ENCODE measurements at regions not wholly inside any gene's neighbourhood (a gene's known extent, or its start where the extent isn't known, plus 50 kb on each side); places are given as distances from the start of the nearest gene placed in this dataset.
"Not testable (repeated sequence)": the region's sequence is repeated elsewhere in the genome, so short reads cannot be mapped to it uniquely, and the experiment has no call there.

DNA sequence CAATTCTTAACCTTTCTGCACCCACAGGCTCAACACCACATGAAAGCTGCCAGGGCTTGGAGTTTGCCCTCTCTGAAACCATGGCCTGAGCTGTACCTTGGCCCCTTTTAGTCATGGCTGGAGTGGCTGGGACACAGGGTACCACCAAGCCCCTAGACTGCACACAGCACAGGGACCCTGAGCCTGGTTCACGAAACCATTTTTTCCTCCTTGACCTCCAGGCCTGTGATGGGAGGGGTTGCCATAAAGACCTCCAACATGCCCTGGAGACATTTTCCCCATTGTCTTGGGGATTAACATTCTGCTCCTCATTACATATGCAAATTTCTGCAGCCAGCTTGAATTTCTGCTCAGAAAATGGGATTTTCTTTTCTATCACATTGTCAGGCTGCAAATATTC, 113.4 kb downstream of the XPNPEP1 start:
- DNase-seq; H3K4me3 ChIP-seq; H3K27ac ChIP-seq; H3K27me3 ChIP-seq; H3K4me1 ChIP-seq; H3K9me3 ChIP-seq; intact Hi-C loops (cut with DNase I; ENCODE audit: low total_unique reads); H3K36me3 ChIP-seq (ENCODE audit: low read depth, missing control alignments): not testable (repeated sequence)
- 75 to 100% methylated on average over 1 of the region's 1 CpG for WGBS, 2 donors

DNA sequence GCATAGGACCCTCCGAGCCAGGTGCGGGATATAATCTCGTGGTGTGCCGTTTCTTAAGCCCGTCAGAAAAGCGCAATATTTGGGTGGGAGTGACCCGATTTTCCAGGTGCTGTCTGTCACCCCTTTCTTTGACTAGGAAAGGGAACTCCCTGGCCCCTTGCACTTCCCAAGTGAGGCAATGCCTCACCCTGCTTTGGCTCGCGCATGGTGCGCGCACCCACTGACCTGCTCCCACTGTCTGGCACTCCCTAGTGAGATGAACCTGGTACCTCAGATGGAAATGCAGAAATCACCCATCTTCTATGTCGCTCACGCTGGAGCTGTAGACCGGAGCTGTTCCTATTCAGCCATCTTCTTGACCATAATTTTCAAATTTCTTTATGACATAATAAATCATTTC, 122.1 kb downstream of the XPNPEP1 start:
- H3K27me3 ChIP-seq; H3K36me3 ChIP-seq (ENCODE audit: low read depth, missing control alignments); H3K9me3 ChIP-seq; H3K4me1 ChIP-seq; intact Hi-C loops (cut with DNase I; ENCODE audit: low total_unique reads); DNase-seq; H3K27ac ChIP-seq; H3K4me3 ChIP-seq: not testable (repeated sequence)
- WGBS, 2 donors, result 91 to 99% methylated on average over 7 to 14 of the region's 14 CpGs

- H3K36me3 ChIP-seq (ENCODE audit: low read depth, missing control alignments), result no peaks in the 10 kb centered on the region
- DNase-seq, result no peak
- TF ChIP-seq, protein P1, sequence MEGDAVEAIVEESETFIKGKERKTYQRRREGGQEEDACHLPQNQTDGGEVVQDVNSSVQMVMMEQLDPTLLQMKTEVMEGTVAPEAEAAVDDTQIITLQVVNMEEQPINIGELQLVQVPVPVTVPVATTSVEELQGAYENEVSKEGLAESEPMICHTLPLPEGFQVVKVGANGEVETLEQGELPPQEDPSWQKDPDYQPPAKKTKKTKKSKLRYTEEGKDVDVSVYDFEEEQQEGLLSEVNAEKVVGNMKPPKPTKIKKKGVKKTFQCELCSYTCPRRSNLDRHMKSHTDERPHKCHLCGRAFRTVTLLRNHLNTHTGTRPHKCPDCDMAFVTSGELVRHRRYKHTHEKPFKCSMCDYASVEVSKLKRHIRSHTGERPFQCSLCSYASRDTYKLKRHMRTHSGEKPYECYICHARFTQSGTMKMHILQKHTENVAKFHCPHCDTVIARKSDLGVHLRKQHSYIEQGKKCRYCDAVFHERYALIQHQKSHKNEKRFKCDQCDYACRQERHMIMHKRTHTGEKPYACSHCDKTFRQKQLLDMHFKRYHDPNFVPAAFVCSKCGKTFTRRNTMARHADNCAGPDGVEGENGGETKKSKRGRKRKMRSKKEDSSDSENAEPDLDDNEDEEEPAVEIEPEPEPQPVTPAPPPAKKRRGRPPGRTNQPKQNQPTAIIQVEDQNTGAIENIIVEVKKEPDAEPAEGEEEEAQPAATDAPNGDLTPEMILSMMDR (IDR thresholded peaks at IDR 0.05), result no peak
- no peak for TF ChIP-seq POLR2A (IDR thresholded peaks at IDR 0.05)
- H3K27ac ChIP-seq, result no peak overlapping the region
- no peaks in the 10 kb centered on the region for H3K27me3 ChIP-seq
- WGBS, 2 donors, result 70 to 82% methylated on average over 4 of the region's 4 CpGs
- no peaks in the 10 kb centered on the region for H3K4me1 ChIP-seq
- intact Hi-C loops (cut with DNase I; ENCODE audit: low total_unique reads), result no loop called here
- H3K9me3 ChIP-seq, result no peaks in the 10 kb centered on the region
- no peak overlapping the region for H3K4me3 ChIP-seq
These were observed 132.7 kb downstream of the XPNPEP1 start for GRCh38 chr10:109790647-109791046.

DNA sequence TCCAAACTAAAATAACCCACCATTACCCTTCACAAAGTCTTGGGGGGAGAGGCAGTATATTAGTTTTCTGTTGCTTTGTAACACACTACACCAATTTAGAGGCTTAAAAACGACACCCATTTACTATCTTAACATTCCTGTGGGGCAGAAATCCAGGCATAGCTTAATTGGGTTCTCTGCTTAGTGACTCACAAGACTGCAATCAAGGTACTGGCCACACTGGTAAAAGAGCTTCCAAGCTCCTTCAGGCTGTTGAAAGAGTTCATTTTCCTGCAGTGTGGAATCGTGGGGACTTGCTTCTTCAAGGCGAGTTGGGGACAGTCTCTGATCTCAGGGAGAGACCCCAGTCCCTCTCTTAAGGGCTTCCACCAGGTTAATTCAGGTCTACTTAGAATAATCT, 139.1 kb downstream of the XPNPEP1 start:
- H3K27ac ChIP-seq, result no peak overlapping the region
- no peak for TF ChIP-seq POLR2A (IDR thresholded peaks at IDR 0.05)
- TF ChIP-seq, protein P1 (IDR thresholded peaks at IDR 0.05), result no peak
- no peaks in the 10 kb centered on the region for H3K4me1 ChIP-seq
- no peaks in the 10 kb centered on the region for H3K9me3 ChIP-seq
- intact Hi-C loops (cut with DNase I; ENCODE audit: low total_unique reads), result no loop called here
- no peak overlapping the region for H3K4me3 ChIP-seq
- H3K36me3 ChIP-seq (ENCODE audit: low read depth, missing control alignments), result no peaks in the 10 kb centered on the region
- no peak for DNase-seq
- no peaks in the 10 kb centered on the region for H3K27me3 ChIP-seq
- 81 to 83% methylated on average over 3 of the region's 3 CpGs for WGBS, 2 donors

DNA sequence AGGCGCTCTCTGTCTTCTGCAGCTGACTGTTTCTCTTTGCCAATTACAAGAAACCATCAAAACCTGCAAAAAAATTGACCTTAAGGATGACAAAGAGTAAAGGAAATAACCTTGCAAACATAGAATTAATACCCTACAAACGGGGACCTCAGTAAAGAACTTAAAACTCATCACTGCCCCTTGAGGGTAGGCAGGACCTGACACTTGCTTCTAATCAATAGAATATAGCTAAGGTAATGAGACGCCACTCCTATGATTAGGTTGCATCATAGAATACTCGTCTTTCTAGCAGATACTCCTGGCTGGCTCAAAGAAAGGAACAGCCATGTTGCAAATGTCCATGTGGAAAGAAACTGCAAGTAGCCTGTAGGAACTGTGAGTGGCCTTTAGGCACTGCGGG, 140.0 kb downstream of the XPNPEP1 start:
- Histone ChIP-seq H3K9me3 (no peaks in the 10 kb centered on the region), H3K4me3 (no peak overlapping the region), H3K4me1 (no peaks in the 10 kb centered on the region), H3K27me3 (no peaks in the 10 kb centered on the region), H3K36me3 (ENCODE audit: low read depth, missing control alignments) (no peaks in the 10 kb centered on the region), H3K27ac (no peak overlapping the region)
- intact Hi-C loops (cut with DNase I; ENCODE audit: low total_unique reads), result no loop called here
- no peak for DNase-seq
- TF ChIP-seq, protein P1 (IDR thresholded peaks at IDR 0.05), result no peak
- TF ChIP-seq POLR2A (IDR thresholded peaks at IDR 0.05), result no peak
- 90 to 92% methylated on average over 5 of the region's 5 CpGs for WGBS, 2 donors

DNA sequence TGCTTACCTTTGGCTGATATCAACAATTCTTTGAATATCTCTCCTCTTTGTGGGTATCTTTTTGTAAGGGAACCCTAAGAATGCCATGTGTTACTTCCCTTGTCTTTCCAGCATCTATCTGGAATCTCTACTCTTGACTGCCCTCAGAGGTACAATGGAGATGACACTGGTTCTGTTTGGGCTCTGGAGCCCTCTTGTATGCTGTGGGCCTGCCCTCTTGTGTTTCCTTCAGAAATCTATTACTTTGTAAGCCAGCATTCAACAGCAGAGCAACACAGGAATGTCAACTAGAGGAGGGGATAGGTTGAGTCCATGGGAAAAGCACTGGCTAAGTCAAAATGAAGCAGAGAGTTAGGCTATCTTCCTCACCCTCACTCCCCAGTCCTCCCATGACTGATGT, 142.3 kb downstream of the XPNPEP1 start:
- intact Hi-C loops (cut with DNase I; ENCODE audit: low total_unique reads), result no loop called here
- no peaks in the 10 kb centered on the region for H3K4me1 ChIP-seq
- no peaks in the 10 kb centered on the region for H3K9me3 ChIP-seq
- no peak overlapping the region for H3K27ac ChIP-seq
- H3K36me3 ChIP-seq (ENCODE audit: low read depth, missing control alignments), result no peaks in the 10 kb centered on the region
- H3K4me3 ChIP-seq, result no peak overlapping the region
- no peaks in the 10 kb centered on the region for H3K27me3 ChIP-seq
- no peak for DNase-seq
- TF ChIP-seq, protein P1 (IDR thresholded peaks at IDR 0.05), result no peak
- no peak for TF ChIP-seq POLR2A (IDR thresholded peaks at IDR 0.05)

All from testis (tissue), 2 donors.